HG02884 (cell line): ENCODE measurements at regions not wholly inside any gene's neighbourhood (a gene's known extent, or its start where the extent isn't known, plus 50 kb on each side); places are given as distances from the start of the nearest gene placed in this dataset.
A peak's percentile ranks its signal among the peaks of the same experiment; 100 is the strongest.

Source experiments
- ATAC-seq: cut with Tn5 transposase; IDR thresholded peaks from one replicate; pipeline ENCODE4 v1.9.1; 2021; ENCODE audit warnings: mild to moderate bottlenecking, moderate library complexity; ENCODE audit not compliant: unreplicated experiment

DNA sequence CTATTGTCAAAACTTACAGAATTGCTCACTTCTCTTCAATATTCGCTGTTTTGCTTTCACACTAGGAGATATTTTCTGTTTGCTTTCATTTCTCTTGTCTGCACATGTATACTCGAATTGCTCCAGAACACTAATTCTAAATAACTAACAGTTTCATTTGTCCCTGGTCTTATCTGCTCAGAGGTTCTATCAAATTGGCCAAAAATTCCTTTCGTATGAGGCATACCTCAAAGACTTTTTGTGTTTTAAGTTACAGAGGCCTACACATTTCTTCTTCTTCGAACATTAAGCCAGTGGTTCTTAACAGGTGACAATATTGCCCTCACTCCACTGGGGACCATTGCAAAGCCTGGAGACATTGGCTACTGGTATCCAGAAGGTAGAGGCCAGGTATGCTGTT, 1314.6 kb downstream of the EFNB2 start:
- ATAC-seq, result no peak

DNA sequence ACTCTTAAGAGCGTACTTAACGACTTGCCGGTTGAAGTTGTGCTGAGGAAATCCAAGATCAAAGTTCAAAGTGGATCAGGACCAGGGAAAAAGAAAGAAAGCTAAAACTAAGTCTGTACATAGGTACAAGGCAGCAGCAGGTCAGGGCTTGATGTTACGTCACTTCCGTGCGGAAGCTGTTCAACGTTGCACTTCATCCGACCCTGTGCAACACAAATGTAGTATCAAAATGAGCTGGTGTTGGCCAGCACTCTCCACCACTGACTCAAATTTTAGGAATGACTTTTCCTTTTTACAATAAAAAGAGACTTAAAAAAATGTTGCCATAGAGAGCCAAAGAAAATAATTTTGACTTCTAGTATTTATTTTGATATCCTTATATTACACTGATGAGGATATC, 1315.4 kb downstream of the EFNB2 start:
- ATAC-seq, result no peak

DNA sequence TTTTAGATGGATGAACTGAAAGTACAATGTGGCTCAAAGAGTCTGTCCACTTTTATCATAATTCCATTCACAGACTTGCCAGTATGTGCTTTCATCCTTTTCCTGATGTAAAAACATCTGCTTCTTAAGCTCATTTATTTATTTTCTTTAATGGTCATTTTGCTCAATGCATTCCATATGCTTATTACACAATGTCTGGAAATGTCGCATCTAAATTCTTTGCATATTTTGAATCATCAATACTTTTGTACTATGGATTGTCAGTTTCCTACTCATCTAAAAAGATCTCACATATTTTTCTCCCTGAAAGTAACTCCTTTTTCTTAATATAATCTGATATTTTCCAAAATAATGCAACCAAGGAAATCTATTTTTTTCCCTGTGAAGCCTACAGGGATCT, 1315.8 kb downstream of the EFNB2 start:
- no peak for ATAC-seq

DNA sequence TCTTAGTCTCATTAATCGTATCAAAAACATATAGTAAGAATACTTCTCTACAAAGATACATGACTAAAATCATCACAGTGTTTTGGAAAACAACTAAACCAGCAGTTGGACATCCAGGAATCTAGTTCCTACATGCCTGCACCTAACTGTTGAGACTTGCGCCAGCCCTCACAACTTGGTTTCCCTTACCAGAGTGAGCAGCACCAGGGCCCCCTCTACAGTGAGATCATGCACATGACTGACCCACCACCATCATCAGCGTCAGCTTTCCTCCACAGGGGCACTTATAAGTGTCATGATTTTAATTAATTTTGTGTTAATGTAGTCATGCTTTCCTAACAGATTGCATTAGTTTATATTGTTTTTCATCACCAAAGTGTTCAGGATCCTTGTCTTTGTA, 1322.0 kb downstream of the EFNB2 start:
- ATAC-seq, result no peak

DNA sequence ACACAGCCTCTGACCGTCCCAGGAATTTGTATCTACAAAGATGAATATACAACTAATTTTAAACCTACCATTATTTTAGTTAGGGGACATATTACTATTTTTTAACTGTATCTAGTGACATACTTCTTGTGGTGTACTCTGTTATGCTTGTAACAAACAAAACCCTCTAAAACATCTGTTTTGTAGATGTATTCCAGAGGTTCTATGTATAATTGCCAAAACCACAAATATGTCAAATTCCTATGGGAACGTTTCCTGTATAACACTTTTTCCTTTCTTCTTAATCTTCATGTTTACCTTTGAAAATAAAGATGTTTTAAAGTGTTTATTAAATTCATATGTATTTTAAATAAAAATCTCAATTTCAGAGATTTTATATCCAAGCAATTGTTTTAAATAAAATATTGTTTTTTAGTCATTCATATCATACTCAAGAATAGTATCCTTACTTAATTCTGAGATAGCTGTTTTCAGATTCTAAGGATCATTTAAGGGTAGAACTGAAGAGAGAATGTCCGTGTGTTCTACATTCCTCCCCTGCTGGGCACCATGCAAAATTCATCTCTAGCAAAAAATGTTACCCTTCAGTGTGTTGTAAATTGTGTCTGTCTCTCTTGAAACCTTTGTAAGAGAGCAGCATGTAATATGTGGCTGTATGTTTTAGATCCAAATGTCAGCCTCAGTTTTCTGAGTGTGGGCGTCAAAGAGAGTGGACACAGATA, 1327.7 kb downstream of the EFNB2 start:
- no peak for ATAC-seq

DNA sequence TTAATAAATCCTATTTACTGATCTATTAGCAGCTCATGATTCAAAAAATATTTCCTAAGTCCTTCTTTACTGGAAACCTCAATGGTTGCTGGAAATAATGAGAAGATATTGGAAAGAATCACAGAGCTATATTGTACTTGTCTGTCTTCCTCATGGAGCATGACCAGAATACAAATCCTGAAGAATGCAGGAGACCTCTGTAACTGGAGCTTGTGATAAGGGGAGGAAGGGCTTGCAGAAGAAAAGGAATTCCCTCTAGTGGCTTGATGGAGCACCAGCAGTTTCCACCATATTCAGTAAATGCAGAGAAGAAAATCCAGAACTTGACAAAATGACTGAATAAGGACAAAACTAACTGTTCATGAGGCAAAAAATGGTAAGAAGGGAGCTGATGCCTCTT, 1333.1 kb downstream of the EFNB2 start:
- ATAC-seq, result no peak

DNA sequence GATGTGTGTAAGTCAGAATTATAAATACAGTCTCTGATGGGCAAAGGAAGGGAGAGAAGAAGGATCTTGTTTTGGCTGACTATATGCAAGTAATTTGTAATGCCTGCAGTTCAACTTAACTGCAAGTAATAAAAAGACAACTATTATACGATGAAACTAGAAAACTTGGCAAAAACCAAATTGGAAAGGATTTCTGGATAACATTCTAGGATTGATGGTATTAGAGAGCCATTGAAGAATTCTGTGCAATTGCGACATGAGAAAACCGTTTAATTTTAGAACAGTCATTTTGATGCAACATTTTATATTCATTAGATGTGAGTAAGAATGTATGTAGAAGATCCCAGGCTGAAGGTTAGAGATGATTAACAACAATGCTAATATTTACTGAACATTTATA, 1334.1 kb downstream of the EFNB2 start:
- ATAC-seq, result no peak

DNA sequence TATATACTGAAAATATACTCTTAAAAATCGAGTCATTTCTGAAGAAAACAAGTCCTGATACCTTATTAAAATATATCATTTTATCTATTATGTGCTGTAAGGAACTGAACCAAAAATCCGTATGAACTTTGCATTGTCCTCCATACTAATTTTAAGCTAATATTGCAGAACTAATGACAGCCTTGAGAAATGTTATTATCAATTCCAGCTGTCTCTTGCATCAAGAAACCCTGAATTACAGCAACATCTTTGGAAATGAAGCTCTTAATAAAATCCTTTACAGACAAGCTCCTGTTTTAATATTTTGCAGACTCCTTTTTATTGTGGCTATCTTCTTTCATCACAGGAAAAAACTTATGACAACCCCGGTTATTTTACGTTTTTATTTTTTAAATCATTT, 1335.3 kb downstream of the EFNB2 start:
- ATAC-seq, result no peak

DNA sequence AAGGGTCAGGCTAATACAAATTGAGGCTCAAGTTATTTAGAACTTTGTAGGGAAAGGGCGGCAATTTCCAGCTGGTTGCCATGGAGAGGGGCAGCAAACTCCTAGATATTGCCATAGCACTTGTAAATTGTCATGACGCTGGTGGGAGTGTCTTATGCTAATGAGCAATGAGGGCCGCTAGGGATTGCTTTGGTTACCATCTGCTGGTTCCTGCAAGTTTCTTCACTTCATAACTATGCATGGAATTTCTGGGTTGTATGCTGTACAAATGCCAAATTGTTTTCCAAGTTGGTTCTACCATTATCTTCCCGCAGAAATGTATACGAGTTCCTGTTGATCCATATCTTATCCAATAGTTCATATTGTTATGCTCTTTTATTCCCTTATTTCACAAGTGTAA, 1339.4 kb downstream of the EFNB2 start:
- ATAC-seq, result no peak

DNA sequence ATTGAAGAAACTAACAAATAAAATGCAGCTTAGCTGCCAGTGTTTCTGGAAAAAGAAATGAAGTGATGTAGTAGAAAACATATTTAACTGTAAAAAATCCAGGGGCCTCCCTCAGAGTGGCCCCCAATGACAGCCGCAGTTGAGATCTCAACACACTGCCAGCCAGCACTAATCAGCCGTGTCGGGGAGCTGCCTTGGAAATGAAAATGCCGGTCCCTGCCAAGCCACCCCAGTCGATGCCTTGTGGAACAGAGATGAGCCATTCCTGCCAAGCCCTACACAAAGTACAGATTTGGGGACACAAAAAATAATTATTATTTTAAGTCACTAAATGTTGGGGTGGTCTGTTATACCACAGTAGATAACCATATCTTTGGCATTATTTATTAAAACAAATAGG, 1342.4 kb downstream of the EFNB2 start:
- no peak for ATAC-seq

DNA sequence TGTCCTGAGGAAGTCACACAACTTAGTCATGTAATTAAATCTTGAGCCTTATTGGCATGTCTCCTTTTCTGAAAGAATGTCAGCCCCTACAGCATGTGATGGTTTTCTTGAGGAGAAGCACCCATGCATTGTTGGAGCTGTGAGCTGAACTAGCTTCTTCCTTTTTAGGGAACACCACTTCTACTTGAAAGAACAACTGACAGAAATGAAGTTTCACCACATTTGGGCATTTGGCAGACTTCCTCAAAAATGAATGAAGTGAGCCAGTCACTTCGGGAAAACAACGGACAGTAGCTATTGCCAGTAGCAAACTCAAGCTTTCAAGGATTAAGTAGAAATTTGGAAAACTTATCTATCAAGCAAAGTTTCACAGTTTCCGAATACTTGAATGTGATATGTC, 1351.3 kb downstream of the EFNB2 start:
- ATAC-seq, result no peak

DNA sequence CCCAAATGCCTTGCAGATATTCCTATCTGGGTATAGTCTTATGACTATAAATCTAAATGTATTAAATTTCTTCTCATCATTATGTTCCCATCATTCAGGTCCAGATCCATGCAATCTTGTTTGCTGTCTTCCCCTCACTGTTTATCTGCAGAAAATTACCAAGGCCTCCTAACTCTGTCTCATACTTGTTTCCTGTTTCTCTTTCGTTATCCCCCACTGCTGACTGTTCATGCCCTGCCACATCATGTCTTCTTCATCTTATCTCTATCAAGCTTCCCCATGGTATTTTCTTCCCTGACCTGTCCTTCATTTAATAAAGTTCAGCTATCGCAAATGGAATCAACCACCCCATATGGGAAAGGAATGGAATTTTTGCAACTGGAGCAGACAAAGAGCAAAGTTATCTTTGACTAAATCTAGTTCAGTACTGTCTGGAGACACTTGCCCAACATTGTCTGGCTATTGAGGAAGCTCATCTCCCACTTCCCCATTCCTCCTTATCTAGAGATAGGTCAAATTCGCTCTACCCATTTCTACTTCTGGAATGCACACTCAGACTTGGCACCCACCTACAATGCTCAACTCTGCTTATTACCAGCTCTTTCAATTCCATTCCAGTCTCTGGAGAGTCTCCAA, 1358.1 kb downstream of the EFNB2 start:
- ATAC-seq, result peak; percentile 52

DNA sequence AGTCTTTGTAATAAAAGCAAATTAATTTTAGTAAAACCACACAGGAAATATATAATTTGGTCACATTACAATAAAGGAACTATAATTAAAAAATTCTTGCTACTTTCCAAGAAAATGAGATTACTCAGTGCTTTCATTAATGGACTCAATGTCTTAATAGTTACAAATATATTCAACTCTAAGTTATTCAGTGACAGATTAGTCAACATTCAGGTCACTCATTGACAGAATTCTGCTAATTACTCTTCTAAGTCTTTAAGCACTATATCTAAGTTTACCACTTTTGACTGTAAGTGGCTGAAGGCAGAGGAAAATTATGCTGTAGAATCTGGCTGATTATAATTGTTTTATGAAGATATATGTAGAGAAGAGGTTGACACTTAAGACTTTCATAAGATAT, 1365.0 kb downstream of the EFNB2 start:
- no peak for ATAC-seq

DNA sequence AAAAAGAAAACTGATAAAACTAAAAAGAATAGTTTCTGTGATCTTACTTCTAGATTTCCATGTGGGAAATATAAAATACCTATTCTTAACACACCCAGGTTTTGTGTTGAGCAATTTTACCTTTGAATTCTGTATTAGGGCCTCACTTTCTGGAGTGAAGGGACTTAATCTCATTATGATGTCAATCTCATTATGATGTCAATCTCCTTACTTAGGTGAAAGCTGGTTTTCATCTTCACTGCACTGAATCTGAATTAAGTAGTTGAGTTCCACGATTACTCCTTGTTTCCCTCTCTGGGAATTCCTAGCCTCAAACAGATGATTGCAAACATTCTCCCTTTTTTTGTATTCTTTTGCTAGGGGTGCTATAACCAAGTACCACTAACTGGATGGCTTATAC, 1367.2 kb downstream of the EFNB2 start:
- no peak for ATAC-seq

DNA sequence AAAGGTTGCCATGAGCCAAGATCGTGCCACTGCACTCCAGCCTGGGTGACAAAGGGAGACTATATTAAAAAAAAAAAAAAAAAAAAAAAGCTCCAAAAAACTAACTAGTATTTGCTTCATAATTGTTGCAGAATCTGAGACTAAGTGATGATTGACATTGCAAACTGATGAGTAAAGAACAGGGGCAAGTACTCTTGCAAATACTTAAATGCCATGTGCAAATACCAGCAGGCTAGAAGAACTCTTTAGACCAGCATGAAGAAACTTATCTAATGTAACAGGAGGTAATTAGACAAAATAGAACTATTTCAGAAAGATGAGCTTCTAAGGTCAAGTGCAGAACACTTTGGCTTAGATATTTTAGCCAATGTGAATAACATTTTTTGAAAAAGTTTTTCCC, 1368.1 kb downstream of the EFNB2 start:
- ATAC-seq, result no peak

DNA sequence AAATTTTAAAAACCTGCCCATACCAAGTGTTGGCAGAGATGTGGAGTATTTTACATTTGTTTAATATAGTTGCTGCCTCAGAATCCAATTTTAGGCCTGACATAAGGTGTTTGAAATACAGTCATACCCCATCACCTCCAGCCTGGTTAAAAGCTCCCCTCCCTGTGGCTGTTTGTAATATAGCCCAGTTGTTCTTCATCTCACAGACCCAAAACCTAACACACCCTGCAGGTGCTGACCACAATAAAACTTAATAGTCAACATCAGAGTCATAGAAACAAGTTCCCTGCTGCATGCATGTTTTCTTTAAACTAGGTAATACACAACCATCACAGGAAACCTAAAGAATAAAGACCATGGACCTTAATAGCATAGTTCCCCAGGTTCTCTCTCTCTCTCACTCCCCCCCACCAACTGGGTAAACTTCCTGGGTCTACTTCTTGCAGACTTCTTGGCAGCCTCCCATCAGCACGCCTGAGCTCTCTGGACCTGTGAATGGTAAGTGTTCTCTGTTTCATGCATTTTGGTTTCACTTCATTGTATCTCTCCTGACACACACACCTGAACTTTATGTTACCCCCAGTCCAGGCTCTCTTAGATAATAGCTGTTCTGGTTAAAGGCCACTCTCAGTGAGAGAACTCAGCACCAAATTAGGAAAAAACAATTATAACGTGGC, 1369.9 kb downstream of the EFNB2 start:
- ATAC-seq, result peak; percentile 81

DNA sequence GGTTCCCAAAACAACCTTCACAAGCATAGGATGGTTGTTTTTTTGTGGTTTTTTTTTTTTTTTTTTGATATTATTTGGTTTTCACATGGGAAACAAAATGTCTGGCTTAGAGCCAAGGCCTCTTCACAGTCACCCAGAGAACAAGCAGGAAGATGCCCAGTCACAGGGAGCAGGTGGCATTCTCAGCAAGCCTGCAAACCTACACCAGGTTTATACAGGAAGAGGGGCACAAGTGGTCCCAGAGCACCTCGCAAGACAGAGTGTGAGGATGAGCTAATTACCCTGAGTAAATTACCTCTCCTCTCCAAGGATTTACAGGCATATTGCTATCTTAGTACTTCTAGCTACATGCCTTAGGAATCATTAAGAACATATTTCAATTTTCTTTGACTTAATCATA, 1375.6 kb downstream of the EFNB2 start:
- ATAC-seq, result no peak

DNA sequence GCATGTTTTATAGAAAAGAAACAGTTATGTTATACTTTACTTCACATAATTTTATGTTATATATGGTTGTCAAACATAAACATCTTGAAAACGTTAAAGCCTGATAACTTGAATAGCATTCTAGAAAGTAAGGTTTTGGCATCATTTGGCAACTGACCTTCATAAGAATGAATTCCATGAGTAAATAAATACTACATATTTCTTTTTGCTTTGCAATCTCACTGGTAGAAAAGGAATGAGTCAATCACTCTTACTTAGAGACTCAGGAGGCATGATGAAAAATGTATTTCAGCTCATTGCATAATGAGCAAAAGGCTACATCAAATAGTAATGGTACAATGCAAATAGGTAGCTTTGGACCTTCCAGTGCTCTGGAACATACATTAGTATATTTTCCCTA, 1381.9 kb downstream of the EFNB2 start:
- ATAC-seq, result no peak

DNA sequence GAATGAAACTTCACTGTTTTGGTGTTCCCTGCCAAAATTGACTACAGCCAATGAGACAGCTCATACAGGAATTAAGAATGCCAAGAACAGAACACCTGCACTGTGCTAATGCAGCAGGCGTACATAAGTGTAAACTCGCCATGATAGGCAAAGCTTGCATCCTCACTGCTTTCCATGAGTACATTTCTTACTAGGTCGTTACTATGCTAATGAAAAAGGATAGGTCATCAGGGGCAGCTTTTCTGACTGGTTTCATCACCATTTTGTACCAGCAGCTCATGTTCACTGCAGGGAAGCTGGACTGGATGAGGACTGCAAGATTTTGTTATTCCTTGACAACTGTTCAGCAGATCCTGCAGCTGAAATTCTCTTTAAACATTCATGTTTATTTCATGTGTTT, 1383.8 kb downstream of the EFNB2 start:
- ATAC-seq, result no peak

DNA sequence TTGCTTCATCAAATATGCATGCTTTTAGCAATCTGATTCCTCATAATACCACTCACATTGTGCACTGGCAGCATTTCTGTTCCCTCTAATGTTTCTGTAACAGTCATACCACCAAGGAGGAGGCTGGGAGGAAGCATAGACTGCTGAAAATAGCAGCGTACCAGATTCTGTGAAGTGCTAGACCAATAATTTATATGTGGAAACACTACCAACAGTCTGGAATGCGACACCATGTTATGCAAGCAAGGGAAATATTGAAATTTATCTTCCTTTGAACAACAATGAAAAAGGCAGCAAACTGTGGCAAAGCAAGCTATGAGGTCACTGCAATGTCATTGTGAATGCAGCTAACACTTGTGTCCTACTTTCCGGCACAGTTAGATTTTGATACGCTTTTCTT, 1388.0 kb downstream of the EFNB2 start:
- no peak for ATAC-seq

DNA sequence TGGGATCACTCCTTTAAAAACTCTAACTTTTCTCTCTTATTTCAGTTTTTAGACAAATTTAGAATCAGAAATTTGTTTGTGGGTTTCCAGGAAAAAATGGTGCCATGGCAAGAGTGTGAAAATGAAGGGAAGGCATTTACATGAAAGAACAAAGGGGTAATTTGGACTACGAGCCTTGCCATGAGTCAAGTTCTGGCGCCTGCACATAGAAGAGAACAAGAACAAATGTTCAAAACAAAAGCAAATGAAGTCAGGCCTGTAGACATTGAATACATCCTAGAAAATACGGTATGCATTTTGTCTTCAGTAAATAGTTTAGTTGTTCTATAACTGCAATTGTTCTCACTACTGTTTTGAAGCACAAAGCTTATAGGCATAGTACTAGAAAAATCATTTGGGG, 1390.5 kb downstream of the EFNB2 start:
- no peak for ATAC-seq

DNA sequence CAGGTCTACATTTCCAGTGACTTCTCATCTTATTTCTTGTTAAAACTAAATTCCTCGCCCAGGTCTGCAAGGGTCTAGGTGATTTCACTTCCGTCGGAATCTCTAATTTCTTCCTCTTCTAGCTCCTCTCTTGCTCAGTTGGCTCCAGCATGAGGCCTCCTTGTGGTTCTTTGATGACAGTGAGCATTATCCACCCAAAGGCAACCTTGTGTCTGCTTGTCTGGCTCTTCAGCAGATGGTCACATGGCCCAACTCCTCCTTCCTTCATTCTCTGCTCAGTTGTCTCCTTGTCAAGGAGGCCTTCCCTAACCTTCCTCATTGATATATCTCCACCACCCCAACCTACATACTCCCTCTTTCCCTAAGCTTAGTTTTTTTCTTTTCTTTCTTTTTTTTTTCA, 1391.4 kb downstream of the EFNB2 start:
- no peak for ATAC-seq
